ENCODE measurements at regions not wholly inside any gene's neighbourhood (a gene's known extent, or its start where the extent isn't known, plus 50 kb on each side); places are given as distances from the start of the nearest gene placed in this dataset.

DNA sequence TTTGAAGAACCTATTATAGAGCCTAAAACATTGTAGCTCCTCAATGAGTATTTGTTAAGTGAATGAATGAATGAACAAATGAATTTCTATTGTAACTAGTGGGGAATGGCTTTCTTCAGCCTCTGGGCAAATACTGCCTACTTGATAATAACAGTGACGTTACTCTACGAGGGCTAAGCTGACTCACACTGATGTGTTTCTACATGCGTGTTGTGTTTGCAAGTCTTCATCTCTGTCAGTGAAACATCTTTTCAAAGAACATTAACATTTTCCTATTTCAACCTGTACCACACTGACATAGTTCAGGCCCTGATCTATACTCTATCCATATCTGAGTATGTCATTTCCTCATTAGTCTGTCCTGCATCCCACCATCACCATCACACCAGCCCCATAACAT is 319.9 kb upstream of the ACVR2A start:
- CTCF ChIA-PET = interaction anchor here (0.6 to 1.4 kb wide), 4 partner anchors 63 to 481 kb away, joined by 3 to 5 read pairs (median 4); partner anchors contain the start of gene ACVR2A
- DNase-seq (ENCODE audit: unreplicated experiment) = peak; percentile 78
- intact Hi-C loops (cut with micrococcal nuclease) = loop anchor here (5.0 kb wide), 1 partner anchor 387 kb away; no protein-coding TSS in a partner anchor
- no peaks in the 10 kb centered on the region for H3K9me3 Mint-ChIP-seq (ENCODE audit: unreplicated experiment)
- peaks cover 17% of the 10 kb centered on the region for H3K4me1 Mint-ChIP-seq (ENCODE audit: insufficient read depth, unreplicated experiment)
- no peak overlapping the region for H3K4me3 Mint-ChIP-seq (ENCODE audit: unreplicated experiment)
- no peaks in the 10 kb centered on the region for H3K36me3 Mint-ChIP-seq (ENCODE audit: insufficient read depth, unreplicated experiment)
- TF ChIP-seq, protein P1, sequence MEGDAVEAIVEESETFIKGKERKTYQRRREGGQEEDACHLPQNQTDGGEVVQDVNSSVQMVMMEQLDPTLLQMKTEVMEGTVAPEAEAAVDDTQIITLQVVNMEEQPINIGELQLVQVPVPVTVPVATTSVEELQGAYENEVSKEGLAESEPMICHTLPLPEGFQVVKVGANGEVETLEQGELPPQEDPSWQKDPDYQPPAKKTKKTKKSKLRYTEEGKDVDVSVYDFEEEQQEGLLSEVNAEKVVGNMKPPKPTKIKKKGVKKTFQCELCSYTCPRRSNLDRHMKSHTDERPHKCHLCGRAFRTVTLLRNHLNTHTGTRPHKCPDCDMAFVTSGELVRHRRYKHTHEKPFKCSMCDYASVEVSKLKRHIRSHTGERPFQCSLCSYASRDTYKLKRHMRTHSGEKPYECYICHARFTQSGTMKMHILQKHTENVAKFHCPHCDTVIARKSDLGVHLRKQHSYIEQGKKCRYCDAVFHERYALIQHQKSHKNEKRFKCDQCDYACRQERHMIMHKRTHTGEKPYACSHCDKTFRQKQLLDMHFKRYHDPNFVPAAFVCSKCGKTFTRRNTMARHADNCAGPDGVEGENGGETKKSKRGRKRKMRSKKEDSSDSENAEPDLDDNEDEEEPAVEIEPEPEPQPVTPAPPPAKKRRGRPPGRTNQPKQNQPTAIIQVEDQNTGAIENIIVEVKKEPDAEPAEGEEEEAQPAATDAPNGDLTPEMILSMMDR (IDR thresholded peaks at IDR 0.05; ENCODE audit: unreplicated experiment) = no peak
- POLR2A ChIA-PET = interaction anchor here (0.7 to 1.4 kb wide), 3 partner anchors 23 to 543 kb away, joined by 5 to 7 read pairs (median 6); no protein-coding TSS in a partner anchor
- BruUV-seq (replicated peaks) = no TSS peak
- H3K27me3 Mint-ChIP-seq (ENCODE audit: insufficient read depth, unreplicated experiment) = no peaks in the 10 kb centered on the region
- peak overlapping the region; percentile 44 for H3K27ac Mint-ChIP-seq (ENCODE audit: low read depth, unreplicated experiment)

DNA sequence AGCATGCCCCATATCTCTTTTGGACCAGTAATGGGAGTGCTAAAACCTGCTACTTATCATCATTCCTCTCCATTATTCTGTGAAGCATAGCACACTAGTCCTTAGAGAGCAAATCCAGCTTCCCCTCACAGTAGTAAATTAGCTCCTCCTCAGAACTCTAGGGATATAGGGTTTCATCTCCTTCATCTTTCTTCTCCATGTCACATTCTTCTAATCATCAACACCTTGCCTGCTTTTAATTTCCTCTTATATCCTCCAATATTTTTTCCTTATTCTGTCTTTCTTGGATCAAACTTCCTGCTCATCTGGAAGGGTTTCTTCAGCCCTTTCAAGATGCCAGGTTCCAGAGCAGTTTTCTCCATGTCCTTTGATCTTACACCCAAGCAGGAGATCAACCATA is 321.4 kb upstream of the ACVR2A start:
- H3K36me3 Mint-ChIP-seq (ENCODE audit: insufficient read depth, unreplicated experiment) = no peaks in the 10 kb centered on the region
- no TSS peak for BruUV-seq (replicated peaks)
- DNase-seq (ENCODE audit: unreplicated experiment) = no peak
- TF ChIP-seq, protein P1 (IDR thresholded peaks at IDR 0.05; ENCODE audit: unreplicated experiment) = no peak
- ChIA-PET CTCF (interaction anchor here (0.6 to 0.7 kb wide), 2 partner anchors 8 to 138 kb away, joined by 3 read pairs; no protein-coding TSS in a partner anchor), POLR2A (no interaction called here)
- no peak overlapping the region for H3K27ac Mint-ChIP-seq (ENCODE audit: low read depth, unreplicated experiment)
- intact Hi-C loops (cut with micrococcal nuclease) = no loop called here
- no peaks in the 10 kb centered on the region for H3K27me3 Mint-ChIP-seq (ENCODE audit: insufficient read depth, unreplicated experiment)
- no peak overlapping the region for H3K4me3 Mint-ChIP-seq (ENCODE audit: unreplicated experiment)
- peaks cover 17% of the 10 kb centered on the region for H3K4me1 Mint-ChIP-seq (ENCODE audit: insufficient read depth, unreplicated experiment)
- H3K9me3 Mint-ChIP-seq (ENCODE audit: unreplicated experiment) = no peaks in the 10 kb centered on the region

DNA sequence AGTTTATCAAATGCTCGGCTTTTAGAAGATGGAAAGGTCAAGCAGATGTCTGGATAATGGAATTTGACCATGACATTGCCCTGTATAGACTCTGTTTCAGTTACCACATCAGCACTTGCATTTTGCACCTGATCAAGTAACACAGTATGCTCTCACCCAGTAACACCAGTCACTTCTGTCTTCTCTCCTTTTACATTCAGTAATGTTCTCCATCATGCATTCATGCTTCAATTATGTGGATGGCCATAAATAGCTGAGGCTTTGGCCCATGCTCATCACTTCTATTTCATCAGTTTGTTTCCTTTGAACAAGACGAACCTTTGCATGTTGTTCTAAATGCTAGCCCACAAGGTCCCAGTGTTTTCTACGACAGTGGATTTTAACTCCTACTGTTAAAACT is 322.9 kb upstream of the ACVR2A start:
- Mint-ChIP-seq H3K9me3 (ENCODE audit: unreplicated experiment) (no peaks in the 10 kb centered on the region), H3K4me3 (ENCODE audit: unreplicated experiment) (no peak overlapping the region), H3K27me3 (ENCODE audit: insufficient read depth, unreplicated experiment) (no peaks in the 10 kb centered on the region), H3K27ac (ENCODE audit: low read depth, unreplicated experiment) (no peak overlapping the region), H3K36me3 (ENCODE audit: insufficient read depth, unreplicated experiment) (no peaks in the 10 kb centered on the region), H3K4me1 (ENCODE audit: insufficient read depth, unreplicated experiment) (peaks cover 17% of the 10 kb centered on the region)
- no peak for DNase-seq (ENCODE audit: unreplicated experiment)
- intact Hi-C loops (cut with micrococcal nuclease) = no loop called here
- ChIA-PET POLR2A (no interaction called here), CTCF (no interaction called here)
- TF ChIP-seq, protein P1 (IDR thresholded peaks at IDR 0.05; ENCODE audit: unreplicated experiment) = no peak
- no TSS peak for BruUV-seq (replicated peaks)

DNA sequence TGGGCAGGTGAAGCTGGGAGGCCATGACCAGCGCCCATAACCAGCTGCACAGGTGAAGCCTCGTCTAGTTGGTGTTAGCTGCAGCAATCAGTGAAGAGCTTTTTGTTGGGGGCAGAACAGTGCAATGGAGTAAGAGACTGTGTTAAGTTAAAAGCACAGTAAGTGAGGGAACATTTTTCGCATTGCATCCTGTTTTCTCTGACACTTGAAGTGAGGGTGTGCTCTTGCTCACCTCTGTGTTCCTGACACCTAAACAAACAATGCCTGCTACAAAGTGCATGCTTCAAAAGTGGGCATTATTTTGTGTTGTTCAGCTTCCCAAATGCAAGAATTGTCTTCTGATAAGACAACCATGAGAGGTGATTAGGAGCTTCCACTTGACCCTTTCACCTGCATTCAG is 324.0 kb upstream of the ACVR2A start:
- BruUV-seq (replicated peaks) = no TSS peak
- Mint-ChIP-seq H3K4me3 (ENCODE audit: unreplicated experiment) (no peak overlapping the region), H3K36me3 (ENCODE audit: insufficient read depth, unreplicated experiment) (no peaks in the 10 kb centered on the region), H3K27me3 (ENCODE audit: insufficient read depth, unreplicated experiment) (no peaks in the 10 kb centered on the region), H3K27ac (ENCODE audit: low read depth, unreplicated experiment) (no peak overlapping the region), H3K9me3 (ENCODE audit: unreplicated experiment) (no peaks in the 10 kb centered on the region), H3K4me1 (ENCODE audit: insufficient read depth, unreplicated experiment) (peaks cover 10% of the 10 kb centered on the region)
- TF ChIP-seq, protein P1 (IDR thresholded peaks at IDR 0.05; ENCODE audit: unreplicated experiment) = no peak
- ChIA-PET POLR2A (no interaction called here), CTCF (no interaction called here)
- intact Hi-C loops (cut with micrococcal nuclease) = no loop called here
- DNase-seq (ENCODE audit: unreplicated experiment) = no peak

Measured in MCF 10A (cell line).